ENCODE measurements at regions not wholly inside any gene's neighbourhood (a gene's known extent, or its start where the extent isn't known, plus 50 kb on each side); places are given as distances from the start of the nearest gene placed in this dataset.
"Not testable (repeated sequence)": the region's sequence is repeated elsewhere in the genome, so short reads cannot be mapped to it uniquely, and the experiment has no call there.

DNA sequence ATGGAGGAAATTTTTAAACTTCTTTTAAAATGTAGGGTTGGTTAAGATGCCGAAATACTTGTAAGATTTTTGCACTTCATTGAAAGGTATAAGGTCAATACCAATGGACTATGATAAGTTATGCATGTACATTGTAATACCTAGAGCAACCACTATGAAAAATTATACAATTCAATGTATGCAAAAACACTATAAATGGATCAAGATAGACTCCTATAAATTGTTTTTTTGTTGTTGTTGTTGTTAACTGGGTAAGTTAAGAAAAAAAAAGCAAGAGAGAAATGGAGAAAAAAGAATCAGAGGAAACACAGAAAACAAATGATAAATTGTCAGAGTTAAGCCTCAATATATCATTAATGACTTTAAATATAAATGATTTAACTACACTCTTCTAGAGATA, 421.2 kb downstream of the TMEM182 start:
- in situ Hi-C loops (cut with HindIII; ENCODE audit: low pct_unique_long_range_greater_than_20kb, low sequenced_read_pairs) (no loop called here), intact Hi-C loops (cut with micrococcal nuclease; ENCODE audit: unreplicated experiment) (no loop called here)
- H3K27ac ChIP-seq (ENCODE audit: low read length) = no peak overlapping the region
- BruUV-seq (replicated peaks) = no TSS peak
- H3K4me1 ChIP-seq (ENCODE audit: control insufficient read depth, insufficient read depth, low read length) = no peaks in the 10 kb centered on the region
- DNase-seq (ENCODE audit: low read depth, low spot score) (no peak), ATAC-seq (no peak)
- CTCF ChIA-PET = no interaction called here
- TF ChIP-seq, protein P1, sequence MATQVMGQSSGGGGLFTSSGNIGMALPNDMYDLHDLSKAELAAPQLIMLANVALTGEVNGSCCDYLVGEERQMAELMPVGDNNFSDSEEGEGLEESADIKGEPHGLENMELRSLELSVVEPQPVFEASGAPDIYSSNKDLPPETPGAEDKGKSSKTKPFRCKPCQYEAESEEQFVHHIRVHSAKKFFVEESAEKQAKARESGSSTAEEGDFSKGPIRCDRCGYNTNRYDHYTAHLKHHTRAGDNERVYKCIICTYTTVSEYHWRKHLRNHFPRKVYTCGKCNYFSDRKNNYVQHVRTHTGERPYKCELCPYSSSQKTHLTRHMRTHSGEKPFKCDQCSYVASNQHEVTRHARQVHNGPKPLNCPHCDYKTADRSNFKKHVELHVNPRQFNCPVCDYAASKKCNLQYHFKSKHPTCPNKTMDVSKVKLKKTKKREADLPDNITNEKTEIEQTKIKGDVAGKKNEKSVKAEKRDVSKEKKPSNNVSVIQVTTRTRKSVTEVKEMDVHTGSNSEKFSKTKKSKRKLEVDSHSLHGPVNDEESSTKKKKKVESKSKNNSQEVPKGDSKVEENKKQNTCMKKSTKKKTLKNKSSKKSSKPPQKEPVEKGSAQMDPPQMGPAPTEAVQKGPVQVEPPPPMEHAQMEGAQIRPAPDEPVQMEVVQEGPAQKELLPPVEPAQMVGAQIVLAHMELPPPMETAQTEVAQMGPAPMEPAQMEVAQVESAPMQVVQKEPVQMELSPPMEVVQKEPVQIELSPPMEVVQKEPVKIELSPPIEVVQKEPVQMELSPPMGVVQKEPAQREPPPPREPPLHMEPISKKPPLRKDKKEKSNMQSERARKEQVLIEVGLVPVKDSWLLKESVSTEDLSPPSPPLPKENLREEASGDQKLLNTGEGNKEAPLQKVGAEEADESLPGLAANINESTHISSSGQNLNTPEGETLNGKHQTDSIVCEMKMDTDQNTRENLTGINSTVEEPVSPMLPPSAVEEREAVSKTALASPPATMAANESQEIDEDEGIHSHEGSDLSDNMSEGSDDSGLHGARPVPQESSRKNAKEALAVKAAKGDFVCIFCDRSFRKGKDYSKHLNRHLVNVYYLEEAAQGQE (IDR thresholded peaks at IDR 0.05; ENCODE audit: insufficient read depth in 1 of 2, low read depth in 2 of 2, low read length in 1 of 2) = no peak
- TF ChIP-seq TCF7L2 (IDR thresholded peaks at IDR 0.05; ENCODE audit: low read depth, low read length) = no peak
- TF ChIP-seq, protein P2, sequence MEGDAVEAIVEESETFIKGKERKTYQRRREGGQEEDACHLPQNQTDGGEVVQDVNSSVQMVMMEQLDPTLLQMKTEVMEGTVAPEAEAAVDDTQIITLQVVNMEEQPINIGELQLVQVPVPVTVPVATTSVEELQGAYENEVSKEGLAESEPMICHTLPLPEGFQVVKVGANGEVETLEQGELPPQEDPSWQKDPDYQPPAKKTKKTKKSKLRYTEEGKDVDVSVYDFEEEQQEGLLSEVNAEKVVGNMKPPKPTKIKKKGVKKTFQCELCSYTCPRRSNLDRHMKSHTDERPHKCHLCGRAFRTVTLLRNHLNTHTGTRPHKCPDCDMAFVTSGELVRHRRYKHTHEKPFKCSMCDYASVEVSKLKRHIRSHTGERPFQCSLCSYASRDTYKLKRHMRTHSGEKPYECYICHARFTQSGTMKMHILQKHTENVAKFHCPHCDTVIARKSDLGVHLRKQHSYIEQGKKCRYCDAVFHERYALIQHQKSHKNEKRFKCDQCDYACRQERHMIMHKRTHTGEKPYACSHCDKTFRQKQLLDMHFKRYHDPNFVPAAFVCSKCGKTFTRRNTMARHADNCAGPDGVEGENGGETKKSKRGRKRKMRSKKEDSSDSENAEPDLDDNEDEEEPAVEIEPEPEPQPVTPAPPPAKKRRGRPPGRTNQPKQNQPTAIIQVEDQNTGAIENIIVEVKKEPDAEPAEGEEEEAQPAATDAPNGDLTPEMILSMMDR (IDR thresholded peaks at IDR 0.05) = no peak
- no peaks in the 10 kb centered on the region for H3K9me3 ChIP-seq (ENCODE audit: control insufficient read depth, insufficient read depth, low read depth, low read length)
- H3K36me3 ChIP-seq (ENCODE audit: control insufficient read depth, insufficient read depth, low read length) = no peaks in the 10 kb centered on the region
- H3K4me3 ChIP-seq (ENCODE audit: low read depth in 2 of 2, low read length in 2 of 2) = no peak overlapping the region
- no peaks in the 10 kb centered on the region for H3K27me3 ChIP-seq (ENCODE audit: control insufficient read depth, insufficient read depth, low read length)
- POLR2A ChIA-PET = no interaction called here

- no peak overlapping the region for H3K27ac ChIP-seq (ENCODE audit: low read length)
- no TSS peak for BruUV-seq (replicated peaks)
- CTCF ChIA-PET = no interaction called here
- in situ Hi-C loops (cut with HindIII; ENCODE audit: low pct_unique_long_range_greater_than_20kb, low sequenced_read_pairs) (no loop called here), intact Hi-C loops (cut with micrococcal nuclease; ENCODE audit: unreplicated experiment) (no loop called here)
- no peak overlapping the region for H3K4me3 ChIP-seq (ENCODE audit: low read depth in 2 of 2, low read length in 2 of 2)
- ATAC-seq (no peak), DNase-seq (ENCODE audit: low read depth, low spot score) (no peak)
- no peaks in the 10 kb centered on the region for H3K27me3 ChIP-seq (ENCODE audit: control insufficient read depth, insufficient read depth, low read length)
- POLR2A ChIA-PET = no interaction called here
- TF ChIP-seq, protein P1 (IDR thresholded peaks at IDR 0.05; ENCODE audit: insufficient read depth in 1 of 2, low read depth in 2 of 2, low read length in 1 of 2) = no peak
- no peak for TF ChIP-seq POLR2AphosphoS5 (IDR thresholded peaks at IDR 0.05; ENCODE audit: low read depth, low read length)
- TF ChIP-seq, protein P2 (IDR thresholded peaks at IDR 0.05) = no peak
- no peak for TF ChIP-seq SIN3A (IDR thresholded peaks at IDR 0.05; ENCODE audit: borderline replicate concordance, insufficient read depth, low read depth, low read length)
- TF ChIP-seq TCF7L2 (IDR thresholded peaks at IDR 0.05; ENCODE audit: low read depth, low read length) = no peak
- H3K9me3 ChIP-seq (ENCODE audit: control insufficient read depth, insufficient read depth, low read depth, low read length) = no peaks in the 10 kb centered on the region
- H3K4me1 ChIP-seq (ENCODE audit: control insufficient read depth, insufficient read depth, low read length) = no peaks in the 10 kb centered on the region
- H3K36me3 ChIP-seq (ENCODE audit: control insufficient read depth, insufficient read depth, low read length) = no peaks in the 10 kb centered on the region
These were observed 435.0 kb downstream of the TMEM182 start for GRCh38 chr2:103196802-103197201.

GRCh38 chr2:103200774-103201173, 438.9 kb downstream of the TMEM182 start:
- BruUV-seq (replicated peaks); intact Hi-C loops (cut with micrococcal nuclease; ENCODE audit: unreplicated experiment); ATAC-seq; H3K4me3 ChIP-seq (ENCODE audit: low read depth in 2 of 2, low read length in 2 of 2); H3K27ac ChIP-seq (ENCODE audit: low read length); CTCF ChIA-PET; POLR2A ChIA-PET; H3K36me3 ChIP-seq (ENCODE audit: control insufficient read depth, insufficient read depth, low read length); H3K9me3 ChIP-seq (ENCODE audit: control insufficient read depth, insufficient read depth, low read depth, low read length); H3K27me3 ChIP-seq (ENCODE audit: control insufficient read depth, insufficient read depth, low read length); H3K4me1 ChIP-seq (ENCODE audit: control insufficient read depth, insufficient read depth, low read length); in situ Hi-C loops (cut with HindIII; ENCODE audit: low pct_unique_long_range_greater_than_20kb, low sequenced_read_pairs); DNase-seq (ENCODE audit: low read depth, low spot score): not testable (repeated sequence)

Data from Panc1 (cell line).